SK-N-MC (cell line): ENCODE measurements at regions not wholly inside any gene's neighbourhood (a gene's known extent, or its start where the extent isn't known, plus 50 kb on each side); places are given as distances from the start of the nearest gene placed in this dataset.
"Not testable (repeated sequence)": the region's sequence is repeated elsewhere in the genome, so short reads cannot be mapped to it uniquely, and the experiment has no call there.

ENCODE experiments used
- EZH2 ChIP-seq: fragments of 200-600 bp; sonication (generic); IDR thresholded peaks from one replicate; pipeline ENCODE4 v1.6.1; 2017; ENCODE audit warnings: antibody characterized with exemption
- POLR2AphosphoS5 ChIP-seq: IDR thresholded peaks from 2 replicates; pipeline ENCODE4 v1.6.1; 2012; ENCODE audit warnings: mild to moderate bottlenecking, low read depth, low read length, borderline replicate concordance

GRCh38 chr2:111302397-111303218 lies 181.9 kb downstream of the BCL2L11 start:
- not testable (repeated sequence) for TF ChIP-seq POLR2AphosphoS5, EZH2
